ENCODE measurements at regions not wholly inside any gene's neighbourhood (a gene's known extent, or its start where the extent isn't known, plus 50 kb on each side); places are given as distances from the start of the nearest gene placed in this dataset.

GRCh38 chr5:159385536-159385935, 55.2 kb upstream of the IL12B start:
- no peak for DNase-seq

- no peak for DNase-seq
Measured at GRCh38 chr5:159386028-159386711, 55.9 kb upstream of the IL12B start.

- no peak for DNase-seq
Measured at GRCh38 chr5:159392871-159393270, 62.6 kb upstream of the IL12B start.

- DNase-seq, result no peak
Measured at GRCh38 chr5:159393854-159394274, 63.6 kb upstream of the IL12B start.

GRCh38 chr5:159395202-159395601, 64.9 kb upstream of the IL12B start:
- no peak for DNase-seq

- no peak for DNase-seq
Measured at GRCh38 chr5:159398936-159399335, 68.6 kb upstream of the IL12B start.

GRCh38 chr5:159400476-159400875, 70.2 kb upstream of the IL12B start:
- no peak for DNase-seq

GRCh38 chr5:159402311-159402710, 72.0 kb upstream of the IL12B start:
- no peak for DNase-seq

GRCh38 chr5:159402856-159403255, 72.6 kb upstream of the IL12B start:
- no peak for DNase-seq

- DNase-seq, result no peak
Measured at GRCh38 chr5:159403906-159404681, 73.8 kb upstream of the IL12B start.

- DNase-seq, result no peak
Measured at GRCh38 chr5:159405611-159406031, 75.3 kb upstream of the IL12B start.

- DNase-seq, result no peak
Measured at GRCh38 chr5:159406571-159406970, 76.3 kb upstream of the IL12B start.

GRCh38 chr5:159409801-159410200, 79.5 kb upstream of the IL12B start:
- peak; percentile 48 for DNase-seq

- DNase-seq, result no peak
Measured at GRCh38 chr5:159410480-159410879, 80.2 kb upstream of the IL12B start.

- no peak for DNase-seq
Measured at GRCh38 chr5:159411115-159411514, 80.8 kb upstream of the IL12B start.

GRCh38 chr5:159412284-159413046, 82.2 kb upstream of the IL12B start:
- peak; percentile 70 for DNase-seq

- no peak for DNase-seq
Measured at GRCh38 chr5:159414021-159414420, 83.7 kb upstream of the IL12B start.

- no peak for DNase-seq
Measured at GRCh38 chr5:159415301-159415937, 85.1 kb upstream of the IL12B start.

GRCh38 chr5:159416438-159416837, 86.2 kb upstream of the IL12B start:
- no peak for DNase-seq

- DNase-seq, result no peak
Measured at GRCh38 chr5:159417170-159417569, 86.9 kb upstream of the IL12B start.

GRCh38 chr5:159419576-159419975, 89.3 kb upstream of the IL12B start:
- peak; percentile 29 for DNase-seq

GRCh38 chr5:159420940-159421339, 90.7 kb upstream of the IL12B start:
- DNase-seq, result no peak

- no peak for DNase-seq
Measured at GRCh38 chr5:159422361-159422760, 92.1 kb upstream of the IL12B start.

All from activated CD4-positive, alpha-beta T cell treated with anti-CD3 and anti-CD28 coated beads for 48 hours (primary cell).